GM21737 (cell line): ENCODE measurements at regions not wholly inside any gene's neighbourhood (a gene's known extent, or its start where the extent isn't known, plus 50 kb on each side); places are given as distances from the start of the nearest gene placed in this dataset.

Experiments used
- ATAC-seq: cut with Tn5 transposase; IDR thresholded peaks from one replicate; pipeline ENCODE4 v1.9.1; 2021; ENCODE audit warnings: mild to moderate bottlenecking, moderate library complexity; ENCODE audit not compliant: unreplicated experiment

DNA sequence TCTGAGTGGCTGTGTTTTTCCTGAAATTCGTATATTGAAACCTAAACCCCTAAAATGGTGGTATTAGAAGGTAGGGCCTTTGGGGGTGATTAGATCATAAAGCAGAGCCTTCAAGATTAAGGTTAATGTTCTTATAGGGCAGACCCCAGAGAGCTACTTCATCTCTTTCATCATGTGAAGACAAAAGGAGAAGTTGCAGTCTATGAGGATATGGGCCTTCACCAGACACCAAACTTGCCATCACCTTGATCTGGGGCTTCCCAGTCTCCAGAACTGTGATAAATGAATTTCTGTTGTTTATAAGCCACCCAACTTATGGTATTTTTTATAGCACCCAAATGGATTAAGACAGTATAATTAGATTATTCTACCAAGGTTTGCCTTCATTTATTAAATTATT, 275.0 kb upstream of the ATP2B1 start:
- ATAC-seq, result no peak

DNA sequence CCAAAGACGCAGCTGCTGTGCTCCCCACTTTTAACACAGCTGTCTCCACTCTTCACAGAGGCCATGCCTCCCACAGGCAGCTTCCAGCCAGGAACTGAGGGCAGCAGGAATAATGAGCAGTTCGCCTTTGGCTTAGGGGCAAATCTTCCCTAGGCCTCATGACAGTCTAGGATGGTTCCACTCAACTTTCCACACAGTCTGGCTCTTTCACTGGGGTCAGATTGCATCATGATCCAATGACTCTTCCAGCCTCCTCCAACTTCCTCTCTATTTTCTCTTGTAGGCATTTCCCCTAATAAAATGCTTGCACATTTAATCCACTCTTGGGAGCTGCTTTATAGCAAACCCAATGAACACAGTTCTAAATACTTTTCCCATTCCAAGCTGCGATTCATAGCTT, 271.6 kb upstream of the ATP2B1 start:
- no peak for ATAC-seq

DNA sequence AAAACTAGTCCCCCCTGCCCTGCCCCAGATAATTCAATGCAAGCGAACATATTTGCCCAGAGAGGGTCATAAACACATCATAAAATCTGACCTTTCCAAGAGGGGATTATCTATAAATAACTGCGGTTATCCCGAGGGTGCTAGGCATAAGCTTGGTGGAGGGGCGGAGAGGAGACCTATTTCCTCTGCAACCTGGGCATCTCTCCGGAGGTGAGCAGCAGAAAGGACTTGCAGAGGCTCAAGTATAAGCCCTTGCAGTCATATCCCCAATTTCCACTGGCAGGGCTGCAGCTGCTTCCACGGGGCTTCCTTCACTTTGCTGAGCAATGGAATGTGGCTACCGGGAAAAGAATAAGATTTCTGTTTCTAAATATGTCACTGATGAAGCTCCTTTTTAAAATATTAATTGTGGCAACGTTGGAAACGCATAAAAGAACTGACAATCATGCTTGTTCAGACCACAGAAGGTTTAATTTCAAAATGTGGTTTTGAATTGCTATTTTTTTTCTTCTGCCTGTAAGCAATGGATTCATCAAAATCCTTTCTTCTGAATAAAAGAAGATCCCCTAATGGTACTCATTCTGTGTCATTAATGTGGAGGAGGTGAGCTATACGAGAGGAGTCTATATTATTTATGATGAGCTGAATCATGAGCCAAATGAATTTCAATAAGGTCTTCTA, 268.9 kb upstream of the ATP2B1 start:
- no peak for ATAC-seq

GRCh38 chr12:89976866-89977265, 268.2 kb upstream of the ATP2B1 start:
- no peak for ATAC-seq

- ATAC-seq, result no peak
These were observed 266.9 kb upstream of the ATP2B1 start for GRCh38 chr12:89975574-89975973.

- no peak for ATAC-seq
These were observed 263.2 kb upstream of the ATP2B1 start for GRCh38 chr12:89971880-89972279.

- no peak for ATAC-seq
These were observed 262.1 kb upstream of the ATP2B1 start for GRCh38 chr12:89970722-89971121.

- ATAC-seq, result no peak
These were observed 260.5 kb upstream of the ATP2B1 start for GRCh38 chr12:89969093-89969492.

DNA sequence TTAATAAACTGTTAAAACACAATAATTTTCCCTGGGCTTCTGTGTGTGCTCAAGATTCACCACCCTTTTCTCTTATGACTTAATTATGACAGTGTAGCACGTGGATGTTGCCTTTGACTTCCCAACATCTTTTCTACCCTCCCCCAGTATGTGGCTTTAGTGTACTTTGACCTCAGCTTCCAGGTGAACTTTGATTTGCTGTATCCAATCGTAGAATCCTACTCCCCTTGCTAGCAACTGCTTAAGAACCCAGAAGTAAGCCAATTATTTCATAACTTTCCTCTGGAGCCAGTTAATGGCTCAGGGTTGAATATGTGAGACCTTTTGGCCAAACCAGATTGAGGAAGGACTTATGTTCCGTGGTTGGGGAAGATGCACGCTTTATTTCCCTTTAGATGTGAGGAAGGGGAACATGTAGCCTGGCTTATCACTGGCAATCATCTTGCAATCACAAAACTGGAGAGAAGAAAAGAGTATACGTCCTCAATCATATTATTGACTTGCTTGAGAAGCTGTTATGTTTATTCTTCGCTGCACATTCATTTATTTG, 259.6 kb upstream of the ATP2B1 start:
- ATAC-seq, result no peak

DNA sequence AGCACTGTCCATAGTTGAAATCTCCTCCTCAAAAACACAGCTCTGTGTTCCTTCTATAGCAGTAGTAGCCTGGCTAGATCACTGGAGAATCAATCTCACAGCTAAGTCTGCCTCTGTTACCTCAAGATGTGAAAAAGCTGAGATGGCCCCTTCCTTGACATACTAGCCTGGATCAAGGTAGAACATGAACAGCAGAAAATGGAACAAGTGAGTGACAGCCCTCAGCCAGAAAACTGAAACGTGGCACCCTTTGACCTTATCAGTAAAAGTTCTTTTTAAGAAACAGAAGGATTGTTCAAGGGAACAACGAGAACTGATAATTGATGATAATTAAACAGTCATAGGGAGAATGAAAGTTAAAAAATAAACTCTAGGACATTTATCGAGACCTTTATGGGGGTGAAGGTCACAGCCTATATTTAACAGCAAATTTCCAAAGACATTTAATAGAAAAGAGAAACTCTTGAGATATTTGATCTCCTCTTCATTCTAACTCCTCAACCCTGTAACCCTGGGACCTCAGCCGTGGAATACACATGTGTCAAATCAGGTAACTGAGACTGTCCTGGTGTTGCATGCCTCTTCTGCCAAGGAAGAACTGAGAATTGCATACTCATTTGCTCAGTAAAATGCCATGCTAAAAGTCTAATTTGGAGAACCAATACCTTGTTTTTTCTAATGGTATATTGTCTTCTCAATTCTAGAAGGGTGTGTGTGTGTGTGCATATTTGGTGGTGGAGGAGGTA, 258.0 kb upstream of the ATP2B1 start:
- no peak for ATAC-seq

DNA sequence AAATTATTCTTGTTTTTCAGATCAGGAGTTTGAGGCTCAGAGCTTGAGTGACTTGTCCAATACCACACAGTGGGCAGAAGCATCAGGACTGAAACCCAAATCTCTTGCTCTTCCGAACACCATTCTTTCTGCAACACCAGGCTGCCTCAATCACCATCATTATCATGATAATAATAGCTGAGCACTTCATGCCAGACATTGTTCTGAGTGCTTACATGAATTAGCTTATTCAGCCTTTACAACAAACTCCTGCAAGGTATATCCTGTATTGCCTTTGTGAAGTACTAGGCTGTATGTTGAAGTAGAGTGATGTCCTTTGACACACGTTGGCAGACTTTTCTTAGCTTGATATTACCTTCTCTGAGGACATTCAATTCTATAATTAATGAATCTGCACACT, 257.4 kb upstream of the ATP2B1 start:
- ATAC-seq, result no peak

DNA sequence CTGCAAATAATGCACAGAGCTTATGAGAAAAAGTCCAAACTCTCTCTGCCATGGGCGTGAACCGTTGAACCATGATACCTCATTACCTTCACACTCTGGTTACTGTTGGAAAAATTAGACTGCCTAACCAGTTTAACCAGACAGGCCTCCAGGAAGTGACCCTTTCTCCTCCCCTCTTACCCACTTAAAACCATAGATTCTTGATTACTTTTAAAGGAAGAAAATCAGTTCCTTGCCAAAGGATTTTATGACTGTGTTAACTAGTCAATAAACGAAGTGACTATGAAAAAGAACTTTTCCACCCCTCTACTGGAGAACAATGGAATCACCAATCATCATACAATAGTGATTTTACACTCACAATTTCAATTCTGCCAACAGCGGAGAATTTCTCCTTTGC, 254.0 kb upstream of the ATP2B1 start:
- ATAC-seq, result no peak

- ATAC-seq, result peak; percentile 32
These were observed 252.2 kb upstream of the ATP2B1 start for GRCh38 chr12:89960607-89961394.

GRCh38 chr12:89960011-89960507, 251.4 kb upstream of the ATP2B1 start:
- peak; percentile 91 for ATAC-seq

GRCh38 chr12:89959179-89959578, 250.5 kb upstream of the ATP2B1 start:
- no peak for ATAC-seq

DNA sequence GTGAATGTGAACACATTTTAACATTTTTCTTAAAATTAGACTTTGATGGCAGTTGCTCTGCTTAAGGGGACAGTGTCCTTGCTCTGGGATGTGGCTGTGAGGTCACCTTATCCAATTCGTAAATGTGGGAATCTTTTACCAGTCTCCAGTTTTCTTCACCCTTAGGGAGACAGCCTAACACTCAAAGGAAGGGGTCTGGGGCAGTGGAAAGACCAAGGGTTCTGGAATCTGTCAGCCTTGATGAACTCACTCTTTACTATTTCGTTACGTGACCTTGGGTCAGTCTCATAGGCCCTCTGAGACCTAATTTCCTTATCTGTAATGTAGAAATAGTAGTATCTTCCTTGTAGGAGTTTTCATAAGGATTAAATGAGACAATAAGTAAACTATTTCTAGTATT, 245.6 kb upstream of the ATP2B1 start:
- ATAC-seq, result no peak

- no peak for ATAC-seq
These were observed 243.0 kb upstream of the ATP2B1 start for GRCh38 chr12:89951694-89952060.

DNA sequence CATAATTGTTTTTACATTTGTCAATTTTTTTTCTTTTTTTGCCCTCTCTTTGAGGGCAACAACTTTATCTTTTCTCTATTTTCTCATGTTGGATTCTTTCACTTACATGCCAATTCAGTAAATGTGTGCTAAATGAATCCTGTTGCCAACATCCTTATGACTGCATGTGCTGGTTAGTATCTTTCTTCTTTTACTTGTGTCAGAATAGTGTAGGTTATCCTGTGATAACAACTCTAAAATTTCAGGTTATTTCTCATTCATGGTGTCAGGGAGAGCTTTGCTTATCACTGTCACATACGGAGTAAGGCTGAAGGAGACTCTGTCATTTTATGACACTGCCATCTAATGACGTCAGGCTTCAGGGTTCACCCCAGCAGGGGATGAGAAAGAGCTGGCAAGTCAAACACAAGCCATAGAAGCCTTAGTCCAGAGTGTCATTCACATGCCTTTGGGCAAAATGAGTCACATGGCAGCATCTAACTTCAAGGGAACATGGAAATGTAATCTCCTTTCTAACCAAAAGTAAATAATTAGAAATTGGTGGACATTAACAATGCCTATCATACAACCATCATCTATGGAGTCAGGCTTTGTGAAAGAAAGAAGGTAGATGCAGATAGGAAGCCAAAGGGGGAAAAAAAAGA, 242.5 kb upstream of the ATP2B1 start:
- no peak for ATAC-seq

DNA sequence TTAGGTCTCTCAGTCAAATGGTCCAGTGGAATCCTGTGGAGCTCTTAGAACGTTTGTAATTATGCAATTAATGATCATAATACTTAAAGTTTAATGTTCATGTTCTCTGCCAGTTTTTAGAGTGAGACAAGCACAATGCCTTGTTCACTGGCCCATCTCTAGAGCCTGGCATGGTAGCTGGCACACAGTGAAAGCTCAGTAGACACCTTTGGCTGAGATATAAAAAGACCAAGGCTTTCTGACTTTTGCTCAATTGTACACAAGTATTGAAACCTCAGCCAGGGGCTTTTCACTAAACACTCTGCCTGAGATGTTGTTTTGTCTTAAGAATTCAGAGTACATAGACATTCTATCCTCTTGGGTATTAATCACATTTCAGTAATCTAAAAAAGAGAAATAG, 241.8 kb upstream of the ATP2B1 start:
- no peak for ATAC-seq

GRCh38 chr12:89949457-89950195, 241.0 kb upstream of the ATP2B1 start:
- peak; percentile 90 for ATAC-seq
